ENCODE measurements at regions not wholly inside any gene's neighbourhood (a gene's known extent, or its start where the extent isn't known, plus 50 kb on each side); places are given as distances from the start of the nearest gene placed in this dataset.

DNA sequence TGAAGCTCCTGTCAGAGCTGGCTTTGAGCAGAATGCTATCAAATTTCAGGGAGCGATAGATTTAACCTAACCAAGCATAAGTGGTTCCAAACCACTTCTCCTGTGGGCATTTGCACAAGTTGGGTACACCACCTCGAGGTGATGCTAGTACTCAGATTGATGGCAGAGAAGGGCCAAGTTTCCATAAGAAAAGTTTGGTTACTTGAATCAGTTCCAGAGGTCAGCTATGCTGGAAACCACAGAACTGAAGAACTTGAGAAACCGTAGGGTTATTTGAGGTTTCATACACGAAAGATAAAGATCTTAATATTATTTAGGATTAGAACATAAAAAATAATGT lies 238.2 kb upstream of the SOX11 start:
- intact Hi-C loops (cut with DNase I, micrococcal nuclease) = no loop called here
- TF ChIP-seq, protein P1, sequence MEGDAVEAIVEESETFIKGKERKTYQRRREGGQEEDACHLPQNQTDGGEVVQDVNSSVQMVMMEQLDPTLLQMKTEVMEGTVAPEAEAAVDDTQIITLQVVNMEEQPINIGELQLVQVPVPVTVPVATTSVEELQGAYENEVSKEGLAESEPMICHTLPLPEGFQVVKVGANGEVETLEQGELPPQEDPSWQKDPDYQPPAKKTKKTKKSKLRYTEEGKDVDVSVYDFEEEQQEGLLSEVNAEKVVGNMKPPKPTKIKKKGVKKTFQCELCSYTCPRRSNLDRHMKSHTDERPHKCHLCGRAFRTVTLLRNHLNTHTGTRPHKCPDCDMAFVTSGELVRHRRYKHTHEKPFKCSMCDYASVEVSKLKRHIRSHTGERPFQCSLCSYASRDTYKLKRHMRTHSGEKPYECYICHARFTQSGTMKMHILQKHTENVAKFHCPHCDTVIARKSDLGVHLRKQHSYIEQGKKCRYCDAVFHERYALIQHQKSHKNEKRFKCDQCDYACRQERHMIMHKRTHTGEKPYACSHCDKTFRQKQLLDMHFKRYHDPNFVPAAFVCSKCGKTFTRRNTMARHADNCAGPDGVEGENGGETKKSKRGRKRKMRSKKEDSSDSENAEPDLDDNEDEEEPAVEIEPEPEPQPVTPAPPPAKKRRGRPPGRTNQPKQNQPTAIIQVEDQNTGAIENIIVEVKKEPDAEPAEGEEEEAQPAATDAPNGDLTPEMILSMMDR (IDR thresholded peaks at IDR 0.05) = no peak
- ATAC-seq = no peak

DNA sequence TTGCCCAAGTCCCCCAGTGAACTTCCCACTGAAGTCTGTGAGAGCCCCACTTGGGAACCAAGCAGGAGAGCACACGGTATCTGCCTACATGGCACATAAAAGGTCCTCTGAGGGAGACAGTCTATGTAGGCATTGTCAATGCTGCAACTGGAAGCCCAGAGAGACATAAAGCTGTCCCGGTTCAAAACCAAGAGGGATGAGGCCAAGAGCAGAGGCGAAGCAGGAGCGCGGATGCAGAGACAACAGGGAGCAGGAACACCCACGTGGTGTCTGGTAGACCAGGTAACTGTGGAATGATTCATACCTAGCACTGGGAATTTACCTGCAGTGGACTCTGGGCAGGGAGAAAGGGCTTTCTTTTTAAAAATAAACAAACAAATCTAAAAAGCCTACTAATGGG lies 233.1 kb upstream of the SOX11 start:
- no peaks in the 10 kb centered on the region for H3K36me3 ChIP-seq (ENCODE audit: low read depth)
- no peak for DNase-seq
- intact Hi-C loops (cut with DNase I, micrococcal nuclease) = no loop called here
- no peak overlapping the region for H3K4me3 ChIP-seq
- TF ChIP-seq, protein P1 (IDR thresholded peaks at IDR 0.05) = no peak
- H3K9me3 ChIP-seq = peaks cover 27% of the 10 kb centered on the region
- H3K4me1 ChIP-seq (ENCODE audit: low read depth) = no peaks in the 10 kb centered on the region
- no peak for ATAC-seq

More for the DNA sequence above, 238.2 kb upstream of the SOX11 start:
- no peak overlapping the region for H3K4me3 ChIP-seq
- no peak for DNase-seq
- H3K4me1 ChIP-seq (ENCODE audit: low read depth) = no peaks in the 10 kb centered on the region
- peaks cover 36% of the 10 kb centered on the region for H3K9me3 ChIP-seq
- H3K36me3 ChIP-seq (ENCODE audit: low read depth) = no peaks in the 10 kb centered on the region

DNA sequence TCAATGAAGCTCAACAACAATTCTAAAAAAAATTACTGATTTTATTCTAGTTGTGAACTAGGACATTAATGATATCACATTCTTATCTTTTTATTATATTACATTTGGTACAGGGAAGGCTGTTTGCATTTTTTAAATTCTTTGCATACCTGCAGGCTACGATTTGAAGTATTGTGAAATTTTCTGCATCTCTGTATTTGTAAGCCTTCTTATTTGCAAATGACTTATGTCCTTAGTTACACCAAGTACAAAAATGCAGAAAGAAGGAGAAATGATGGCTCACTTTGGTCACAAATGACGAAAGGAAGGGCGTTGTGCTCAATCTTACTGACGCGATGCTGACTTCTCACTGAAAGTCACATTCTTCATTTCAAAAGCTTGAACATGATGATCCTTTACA lies 227.5 kb upstream of the SOX11 start:
- H3K4me1 ChIP-seq (ENCODE audit: low read depth) = no peaks in the 10 kb centered on the region
- TF ChIP-seq, protein P1 (IDR thresholded peaks at IDR 0.05) = no peak
- H3K9me3 ChIP-seq = peaks cover 5% of the 10 kb centered on the region
- no peak overlapping the region for H3K4me3 ChIP-seq
- intact Hi-C loops (cut with DNase I, micrococcal nuclease) = no loop called here
- no peak for DNase-seq
- no peak for ATAC-seq
- no peaks in the 10 kb centered on the region for H3K36me3 ChIP-seq (ENCODE audit: low read depth)

DNA sequence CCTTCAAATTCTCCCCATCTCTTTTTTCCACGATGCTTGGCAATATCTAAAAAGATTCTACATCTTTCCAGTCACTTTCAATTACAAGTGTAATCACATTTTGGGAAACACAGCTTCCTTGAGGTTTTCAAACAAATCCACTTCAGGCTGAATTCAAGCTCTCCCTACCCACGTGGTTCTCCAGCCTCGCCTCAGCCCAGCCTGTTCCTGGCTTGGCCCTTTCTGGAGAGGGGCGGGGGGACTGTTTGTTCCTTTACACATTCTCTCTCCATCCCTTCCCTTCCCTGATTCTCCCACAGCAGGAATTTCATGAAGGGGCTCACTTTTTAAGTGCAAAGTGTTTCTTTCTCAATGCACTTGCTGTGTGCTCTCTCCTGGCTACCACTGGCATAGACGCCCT lies 226.3 kb upstream of the SOX11 start:
- H3K9me3 ChIP-seq = peaks cover 5% of the 10 kb centered on the region
- H3K4me1 ChIP-seq (ENCODE audit: low read depth) = no peaks in the 10 kb centered on the region
- ATAC-seq = no peak
- TF ChIP-seq, protein P1 (IDR thresholded peaks at IDR 0.05) = no peak
- intact Hi-C loops (cut with DNase I, micrococcal nuclease) = no loop called here
- DNase-seq = no peak
- no peaks in the 10 kb centered on the region for H3K36me3 ChIP-seq (ENCODE audit: low read depth)
- H3K4me3 ChIP-seq = no peak overlapping the region

DNA sequence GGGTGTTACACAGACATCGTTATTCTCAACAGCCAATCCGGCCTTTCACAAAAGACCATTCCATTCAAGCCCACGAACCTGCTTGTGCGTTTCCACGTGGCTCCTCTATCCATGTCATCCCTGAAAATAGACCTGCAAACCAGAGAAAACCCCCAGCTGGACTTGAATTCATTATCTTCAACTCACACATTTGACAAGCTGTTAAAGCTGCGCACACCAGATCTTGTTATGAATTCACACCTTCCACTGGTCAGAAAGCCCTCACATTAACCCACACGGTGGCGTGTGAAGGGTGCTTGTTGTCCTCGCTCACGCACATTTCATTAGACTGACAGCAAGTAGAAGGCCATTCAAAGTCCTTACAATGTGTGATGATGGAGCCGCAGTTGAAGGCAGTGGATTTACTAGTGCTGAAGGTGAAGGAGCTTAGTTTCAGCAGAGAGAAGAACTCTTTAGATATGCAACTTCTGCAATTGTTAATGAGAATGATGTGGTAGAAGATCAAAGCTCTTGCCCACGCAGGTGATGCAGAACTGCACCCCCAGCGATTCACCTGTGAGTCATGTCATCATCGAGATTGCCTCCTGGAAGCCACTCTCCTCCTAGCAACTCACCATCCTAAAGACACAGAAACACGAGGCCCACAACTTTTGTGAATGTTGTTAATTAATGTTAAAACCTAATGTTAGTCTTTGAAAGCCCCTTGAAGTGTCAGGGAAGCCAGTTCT lies 224.8 kb upstream of the SOX11 start:
- intact Hi-C loops (cut with DNase I, micrococcal nuclease) = no loop called here
- Histone ChIP-seq H3K4me1 (ENCODE audit: low read depth) (no peaks in the 10 kb centered on the region), H3K9me3 (peaks cover 4% of the 10 kb centered on the region), H3K36me3 (ENCODE audit: low read depth) (no peaks in the 10 kb centered on the region), H3K4me3 (no peak overlapping the region)
- TF ChIP-seq, protein P1 (IDR thresholded peaks at IDR 0.05) = no peak
- ATAC-seq = no peak
- no peak for DNase-seq

DNA sequence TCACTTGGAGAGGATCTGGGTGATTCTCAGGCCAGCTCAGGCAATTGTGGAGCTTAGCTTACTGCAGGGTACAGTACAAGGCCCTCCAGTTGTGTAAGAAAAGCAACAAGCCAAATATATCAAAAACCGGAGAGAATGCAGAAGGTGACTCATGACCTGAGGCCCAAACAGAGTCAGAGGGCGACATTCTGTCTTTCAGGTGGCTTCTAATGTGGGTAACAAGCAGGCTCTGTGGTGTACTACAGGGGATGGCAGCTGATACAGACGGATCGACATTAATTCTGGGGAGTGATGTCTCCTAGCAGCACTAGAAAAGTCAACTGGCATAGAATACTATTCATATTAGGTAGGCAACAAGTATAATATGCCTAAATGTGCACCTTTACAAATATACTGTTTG lies 219.5 kb upstream of the SOX11 start:
- ATAC-seq (no peak), DNase-seq (no peak)
- intact Hi-C loops (cut with DNase I, micrococcal nuclease) = no loop called here

More for the DNA sequence above, 219.5 kb upstream of the SOX11 start:
- no peak overlapping the region for H3K4me3 ChIP-seq
- H3K36me3 ChIP-seq (ENCODE audit: low read depth) = no peaks in the 10 kb centered on the region
- no peaks in the 10 kb centered on the region for H3K4me1 ChIP-seq (ENCODE audit: low read depth)
- TF ChIP-seq, protein P1 (IDR thresholded peaks at IDR 0.05) = no peak
- peaks cover 15% of the 10 kb centered on the region for H3K9me3 ChIP-seq
